H1 (cell line): ENCODE measurements at regions not wholly inside any gene's neighbourhood (a gene's known extent, or its start where the extent isn't known, plus 50 kb on each side); places are given as distances from the start of the nearest gene placed in this dataset.

Source experiments
- MAFK ChIP-seq: IDR thresholded peaks from 2 replicates; pipeline ENCODE4 v1.6.1; 2012; ENCODE audit warnings: low read depth, mild to moderate bottlenecking, improper control_type of control experiment, low read length
- POLR2A ChIP-seq, 2 experiments: IDR thresholded peaks; 1 replicate in 1 of 2; 2 replicates in 1 of 2; pipeline ENCODE4 v1.6.1; 2011; ENCODE audit warnings: low read depth in 2 of 2, low read length in 2 of 2, mild to moderate bottlenecking in 2 of 2; ENCODE audit errors: control extremely low read depth in 1 of 2
- POLR2AphosphoS5 ChIP-seq: IDR thresholded peaks from 2 replicates; pipeline ENCODE4 v1.6.1; 2011; ENCODE audit warnings: low read depth, low read length
- TF ChIP-seq, protein P1 (sequence below), 3 experiments: IDR thresholded peaks; 1 replicate in 2 of 3; 2 replicates in 1 of 3; pipeline versions ENCODE4 v1.5.1 to v1.6.1; 2011; ENCODE audit warnings: low read length in 3 of 3, mild to moderate bottlenecking in 3 of 3, inconsistent platforms in 2 of 3, low read depth in 1 of 3, moderate library complexity in 1 of 3; ENCODE audit not compliant: insufficient read depth in 1 of 3; ENCODE audit errors: control extremely low read depth in 1 of 3

DNA sequence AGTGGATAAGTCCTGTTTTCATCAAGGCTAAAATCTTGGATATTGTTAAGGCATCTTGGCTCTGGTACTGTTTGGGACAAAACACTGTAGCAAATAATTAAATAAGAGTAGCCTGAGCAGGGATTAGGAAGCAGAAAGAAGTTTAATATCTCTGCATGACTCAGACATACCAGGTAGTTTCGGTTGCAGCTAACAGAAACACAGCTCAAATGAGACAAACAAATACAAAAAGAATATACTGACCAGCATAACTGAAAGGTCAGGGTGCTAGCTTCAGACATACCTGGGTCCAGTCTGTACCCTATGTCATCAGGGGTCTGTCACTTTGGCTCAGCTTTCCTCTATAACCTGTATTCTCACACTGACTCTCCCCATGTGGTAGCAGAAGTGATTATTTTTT, 156.4 kb upstream of the MAP3K1 start:
- TF ChIP-seq POLR2AphosphoS5 (no peak), POLR2A (IDR thresholded peaks at IDR 0.05; ENCODE audit: control extremely low read depth in 1 of 2, low read depth in 2 of 2, low read length in 2 of 2) (no peak), MAFK (no peak)
- TF ChIP-seq, protein P1, sequence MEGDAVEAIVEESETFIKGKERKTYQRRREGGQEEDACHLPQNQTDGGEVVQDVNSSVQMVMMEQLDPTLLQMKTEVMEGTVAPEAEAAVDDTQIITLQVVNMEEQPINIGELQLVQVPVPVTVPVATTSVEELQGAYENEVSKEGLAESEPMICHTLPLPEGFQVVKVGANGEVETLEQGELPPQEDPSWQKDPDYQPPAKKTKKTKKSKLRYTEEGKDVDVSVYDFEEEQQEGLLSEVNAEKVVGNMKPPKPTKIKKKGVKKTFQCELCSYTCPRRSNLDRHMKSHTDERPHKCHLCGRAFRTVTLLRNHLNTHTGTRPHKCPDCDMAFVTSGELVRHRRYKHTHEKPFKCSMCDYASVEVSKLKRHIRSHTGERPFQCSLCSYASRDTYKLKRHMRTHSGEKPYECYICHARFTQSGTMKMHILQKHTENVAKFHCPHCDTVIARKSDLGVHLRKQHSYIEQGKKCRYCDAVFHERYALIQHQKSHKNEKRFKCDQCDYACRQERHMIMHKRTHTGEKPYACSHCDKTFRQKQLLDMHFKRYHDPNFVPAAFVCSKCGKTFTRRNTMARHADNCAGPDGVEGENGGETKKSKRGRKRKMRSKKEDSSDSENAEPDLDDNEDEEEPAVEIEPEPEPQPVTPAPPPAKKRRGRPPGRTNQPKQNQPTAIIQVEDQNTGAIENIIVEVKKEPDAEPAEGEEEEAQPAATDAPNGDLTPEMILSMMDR (IDR thresholded peaks at IDR 0.05; ENCODE audit: control extremely low read depth in 1 of 3, insufficient read depth in 1 of 3, low read depth in 1 of 3, low read length in 3 of 3): no peak
